PFSK-1 (cell line): ENCODE measurements at regions not wholly inside any gene's neighbourhood (a gene's known extent, or its start where the extent isn't known, plus 50 kb on each side); places are given as distances from the start of the nearest gene placed in this dataset.

Experiments used
- FOXP2 ChIP-seq: optimal IDR thresholded peaks from 2 replicates; pipeline ENCODE3; 2011; ENCODE audit warnings: borderline replicate concordance, control low read depth, inconsistent platforms; ENCODE audit not compliant: insufficient read depth; ENCODE audit errors: extremely low read length, extremely low read depth
- POLR2AphosphoS5 ChIP-seq: IDR thresholded peaks from 2 replicates; pipeline ENCODE4 v1.6.1; 2012; ENCODE audit warnings: low read depth, mild to moderate bottlenecking, control low read depth, low read length, moderate library complexity
- REST ChIP-seq, 2 experiments: IDR thresholded peaks; 2 replicates each; pipeline versions ENCODE4 v1.6.1 to v1.8.0; 2011 to 2012; ENCODE audit warnings: low read depth in 2 of 2, low read length in 2 of 2, control low read depth in 1 of 2, inconsistent platforms in 1 of 2, mild to moderate bottlenecking in 1 of 2, moderate library complexity in 1 of 2; ENCODE audit not compliant: insufficient read depth in 1 of 2
- SIN3A ChIP-seq: IDR thresholded peaks from 2 replicates; pipeline ENCODE4 v1.6.1; 2012; ENCODE audit warnings: mild to moderate bottlenecking, low read length, moderate library complexity, borderline replicate concordance; ENCODE audit not compliant: insufficient read depth
- TAF1 ChIP-seq: IDR thresholded peaks from 2 replicates; pipeline ENCODE4 v1.6.1; 2012; ENCODE audit warnings: low read length, control low read depth, borderline replicate concordance; ENCODE audit not compliant: insufficient read depth

- no peak for TF ChIP-seq POLR2AphosphoS5
- TF ChIP-seq SIN3A, result no peak
- TF ChIP-seq REST (IDR thresholded peaks at IDR 0.05; ENCODE audit: insufficient read depth in 1 of 2, low read depth in 2 of 2, low read length in 2 of 2), result no peak
- TF ChIP-seq FOXP2, result no peak
- TF ChIP-seq TAF1, result no peak
These were observed 186.6 kb downstream of the MOXD1 start for GRCh38 chr6:132214716-132215115.
